Stimulated activated CD8-positive, alpha-beta memory T cell treated with anti-CD3 and anti-CD28 coated beads, Interleukin-7, amount 100 ng/mL, for 1 hour (primary cell): ENCODE measurements at regions not wholly inside any gene's neighbourhood (a gene's known extent, or its start where the extent isn't known, plus 50 kb on each side); places are given as distances from the start of the nearest gene placed in this dataset.
"Not testable (repeated sequence)": the region's sequence is repeated elsewhere in the genome, so short reads cannot be mapped to it uniquely, and the experiment has no call there.

ENCODE experiments used
- DNase-seq, 2 donors: peaks; one replicate each; pipeline ENCODE4 v3.0.0-alpha.2; 2020; ENCODE audit warnings: low read depth in 2 of 2

DNA sequence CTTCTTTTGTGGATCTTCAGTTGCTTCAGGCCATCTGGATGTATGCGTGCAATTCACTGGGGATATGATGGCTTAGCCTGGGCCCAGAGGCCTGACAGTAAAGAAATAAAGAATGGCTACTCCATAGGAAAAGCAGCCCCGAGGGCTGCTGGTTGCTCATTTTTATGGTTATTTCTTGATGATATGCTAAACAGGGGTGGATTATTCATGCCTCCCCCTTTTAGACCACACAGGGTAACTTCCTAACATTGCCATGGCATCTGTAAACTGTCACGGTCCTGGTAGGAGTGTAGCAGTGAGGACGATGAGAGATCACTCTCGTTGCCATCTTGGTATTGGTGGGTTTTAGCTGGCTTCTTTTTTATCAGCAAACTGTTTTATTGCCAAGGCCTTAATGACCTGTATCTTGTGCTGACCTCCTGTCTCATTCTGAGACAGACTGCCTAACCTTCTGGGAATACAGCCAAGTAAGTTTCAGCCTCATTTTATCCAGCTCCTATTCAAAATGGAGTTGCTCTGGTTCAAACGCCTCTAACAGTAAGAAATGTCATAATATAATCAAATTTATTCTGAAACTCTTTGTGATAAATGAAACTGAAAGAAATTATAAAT is 60.5 kb downstream of the DSEL start:
- no peak for DNase-seq

DNA sequence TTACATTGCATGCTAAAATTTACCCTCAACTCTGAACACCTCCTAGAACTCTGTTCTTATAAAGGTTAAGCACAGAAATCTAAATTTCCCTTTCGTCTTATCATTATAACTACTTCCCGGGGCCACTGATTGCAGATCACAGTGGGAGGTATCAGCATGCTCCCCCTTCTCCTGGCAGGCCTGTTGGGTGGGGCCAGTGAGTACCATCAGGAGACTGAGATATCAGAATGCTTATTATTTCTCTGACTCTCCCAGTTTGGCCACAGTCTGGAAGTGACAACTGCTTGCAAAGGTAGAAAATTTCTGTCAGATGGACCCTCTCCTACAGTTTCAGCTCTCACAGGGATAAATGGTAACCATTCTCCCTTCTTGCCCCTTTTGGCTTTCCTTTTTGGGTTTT is 62.6 kb downstream of the DSEL start:
- no peak for DNase-seq

DNA sequence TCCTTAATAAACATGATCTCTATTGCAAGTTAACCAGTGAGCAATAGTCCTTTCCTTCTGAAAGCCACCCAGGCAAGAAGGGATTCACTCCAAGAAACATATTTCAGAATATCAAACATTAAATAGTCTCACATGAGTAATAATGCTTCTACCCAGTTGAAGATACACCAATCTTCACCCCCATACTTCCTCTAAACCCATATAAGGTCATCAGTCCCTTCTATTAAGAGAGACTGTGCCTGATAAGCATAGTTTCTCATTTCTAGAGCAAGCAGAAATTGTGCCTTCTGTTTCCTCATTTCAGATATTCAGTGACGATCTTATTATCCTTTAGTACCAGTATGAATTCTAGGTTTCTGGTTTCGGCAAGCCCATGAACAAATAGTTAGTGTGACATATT is 64.6 kb downstream of the DSEL start:
- DNase-seq = no peak

- not testable (repeated sequence) for DNase-seq
These were observed 65.4 kb downstream of the DSEL start for GRCh38 chr18:67451101-67451500.

GRCh38 chr18:67433971-67434370 is 82.5 kb downstream of the DSEL start:
- DNase-seq = no peak

DNA sequence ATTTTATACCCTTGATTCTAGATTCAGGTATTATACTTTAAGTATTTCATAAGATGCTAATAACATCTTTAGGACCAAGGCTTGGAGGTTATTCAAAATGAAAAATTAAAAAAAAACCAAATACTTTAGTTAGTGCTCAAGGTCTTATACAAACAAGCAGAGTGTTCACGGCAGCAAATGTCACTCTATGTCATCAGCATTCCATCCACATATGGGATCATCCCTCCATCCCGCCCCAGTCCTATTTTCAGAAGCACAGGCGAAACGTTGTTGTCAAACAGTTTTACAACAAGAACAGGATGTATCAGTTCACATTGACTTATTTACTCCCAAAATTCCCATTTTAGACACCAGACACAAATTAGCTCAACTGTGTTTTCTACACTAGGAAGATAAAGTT is 83.7 kb downstream of the DSEL start:
- DNase-seq = no peak

- DNase-seq = no peak
These were observed 87.7 kb downstream of the DSEL start for GRCh38 chr18:67428805-67429204.

GRCh38 chr18:67428158-67428557 is 88.4 kb downstream of the DSEL start:
- no peak for DNase-seq

GRCh38 chr18:67426486-67426885 is 90.0 kb downstream of the DSEL start:
- DNase-seq = no peak

DNA sequence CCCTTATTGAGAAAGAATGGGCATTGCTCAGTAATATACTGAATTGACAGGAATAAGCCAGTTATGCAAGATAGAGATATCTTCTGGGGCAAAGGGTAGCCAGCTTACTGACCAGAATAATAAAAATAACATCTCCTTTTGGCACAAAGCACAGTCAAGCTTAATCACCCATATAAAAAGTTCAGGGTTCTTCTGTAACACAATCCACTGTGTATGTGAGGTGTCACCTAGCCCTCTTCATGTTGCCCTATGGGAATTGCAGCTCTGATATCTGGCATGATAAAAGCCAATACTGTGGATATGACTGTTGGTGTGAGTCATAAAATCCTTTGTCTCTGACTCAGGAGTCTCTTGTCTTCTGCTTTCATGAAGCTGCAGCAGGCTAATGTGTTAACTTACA is 90.8 kb downstream of the DSEL start:
- no peak for DNase-seq

- no peak for DNase-seq
These were observed 94.9 kb downstream of the DSEL start for GRCh38 chr18:67421651-67422050.

DNA sequence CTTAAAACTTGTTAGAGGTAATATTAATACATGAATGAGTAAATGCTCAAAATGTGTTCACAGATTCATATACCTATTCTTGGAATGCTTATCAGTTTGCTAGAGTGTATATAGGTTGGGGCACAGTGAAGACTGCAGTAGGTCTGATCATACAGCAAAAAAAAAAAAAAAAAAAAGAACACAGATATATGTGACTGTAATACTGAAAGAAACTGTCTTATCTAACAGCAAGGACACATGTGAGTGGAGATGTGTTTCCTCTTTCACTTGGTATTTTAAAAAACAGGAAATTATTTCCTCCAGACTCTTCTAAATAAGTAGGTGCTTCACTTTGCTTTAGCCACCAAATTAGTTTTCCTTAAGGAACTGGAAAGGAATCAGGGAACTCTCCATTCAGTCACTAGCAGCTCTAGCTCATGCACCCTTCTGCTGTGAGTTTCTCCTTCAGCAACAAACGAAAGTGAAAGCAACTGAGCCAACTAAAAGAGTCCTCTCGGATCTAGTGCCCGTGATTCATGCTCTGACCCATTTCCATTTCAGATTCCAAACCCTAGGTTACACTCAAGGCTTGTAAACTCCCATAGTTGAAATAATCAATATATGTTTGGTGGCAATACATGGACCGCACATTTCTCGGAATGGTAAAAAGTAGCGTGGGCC is 98.5 kb downstream of the DSEL start:
- no peak for DNase-seq

DNA sequence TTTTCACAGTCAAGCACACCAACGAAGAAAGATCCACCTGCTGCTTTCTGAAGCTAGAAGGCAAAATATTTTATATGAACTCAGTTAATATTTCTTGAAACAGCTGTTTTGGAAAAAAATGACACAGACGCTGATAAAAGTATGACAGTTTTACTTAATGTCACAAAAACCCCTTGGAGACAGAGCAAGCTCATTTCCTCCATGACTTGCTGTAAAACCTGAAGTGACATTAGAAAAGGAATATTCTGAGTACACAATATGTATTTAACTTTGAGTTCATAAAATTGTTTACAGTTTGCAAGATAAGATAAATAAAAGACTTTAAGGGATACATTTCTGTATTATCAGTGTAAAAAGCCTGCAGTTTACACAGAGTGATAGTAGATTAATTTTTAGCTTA is 105.4 kb downstream of the DSEL start:
- DNase-seq = no peak

DNA sequence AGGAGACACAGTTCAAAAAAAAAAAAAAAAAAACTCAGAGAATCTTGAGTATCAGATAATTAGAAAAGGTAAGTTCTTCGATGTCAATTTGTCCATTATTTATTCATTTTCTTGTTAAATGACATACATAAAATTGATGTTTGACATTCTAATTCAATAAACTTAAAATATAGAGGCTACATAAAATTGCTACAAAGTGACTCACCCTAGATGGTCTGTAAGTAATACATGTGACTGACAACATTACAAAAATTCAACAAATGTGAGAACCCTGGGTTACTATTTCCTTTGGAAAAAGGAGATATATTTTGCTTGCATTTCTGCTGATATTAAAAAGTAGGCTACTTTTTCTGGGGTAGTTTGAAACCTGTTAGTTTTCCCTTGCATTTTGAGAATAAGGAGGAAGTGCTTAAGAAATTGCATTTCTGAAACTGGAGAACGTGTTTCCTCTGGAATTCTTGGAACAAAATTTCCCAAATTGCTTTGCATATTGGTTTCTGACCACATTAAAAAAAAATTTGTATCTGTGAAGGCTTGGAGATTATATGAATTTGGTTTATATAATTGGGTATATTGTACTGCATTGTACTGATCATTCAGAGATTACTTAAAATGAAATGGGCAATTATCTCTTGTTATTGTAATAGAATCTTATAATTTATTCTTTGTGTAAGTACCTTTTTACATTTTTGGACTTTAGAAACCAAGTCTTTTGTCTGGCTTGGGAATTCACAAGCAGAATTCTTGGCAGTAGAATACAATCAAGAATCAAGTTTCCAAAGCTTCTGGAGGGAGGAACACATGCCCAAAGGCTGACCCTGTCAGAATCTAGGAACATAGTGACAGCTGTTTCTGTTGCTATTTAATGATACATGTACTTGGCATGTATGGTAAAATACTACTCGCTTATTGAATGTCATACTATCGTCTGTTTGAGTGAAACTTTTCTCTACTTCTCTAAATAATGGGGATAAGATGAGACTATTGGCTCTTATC is 106.1 kb downstream of the DSEL start:
- no peak for DNase-seq

DNA sequence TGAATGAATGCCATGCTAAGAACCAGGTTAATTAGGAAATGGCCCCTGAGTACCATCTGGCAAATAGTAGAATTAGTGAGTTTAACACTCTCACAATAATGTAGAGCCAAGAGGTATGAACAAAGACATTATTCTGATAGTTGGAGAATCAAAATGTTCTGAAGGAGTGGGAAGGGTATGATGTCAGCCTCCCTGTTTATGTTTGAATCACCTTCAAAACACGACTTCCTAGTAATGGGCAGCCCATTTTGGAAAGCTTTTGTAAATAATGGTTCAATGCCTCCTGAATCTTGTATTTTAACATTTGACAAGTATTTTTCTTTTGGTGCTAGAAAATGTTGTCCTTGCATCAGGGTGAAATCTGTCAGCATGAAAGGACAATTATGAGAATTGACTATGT is 108.3 kb downstream of the DSEL start:
- no peak for DNase-seq

DNA sequence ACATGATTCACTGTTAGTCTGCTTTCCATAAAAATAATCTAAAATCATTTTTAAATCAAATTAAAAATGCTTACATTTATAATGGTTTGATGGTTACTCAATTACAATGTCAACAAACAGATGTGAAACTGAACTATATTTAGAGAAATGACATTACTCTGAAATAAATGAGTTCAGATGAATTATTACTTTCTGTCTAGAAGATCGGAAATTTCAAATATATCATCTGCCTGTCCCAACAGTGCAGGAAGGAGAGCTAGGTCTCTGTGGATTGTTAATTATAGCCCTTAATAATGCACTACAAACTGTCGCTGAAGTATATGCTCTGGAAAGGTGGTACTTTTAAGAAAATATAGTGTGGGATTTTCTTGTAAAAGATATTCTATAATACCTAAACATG is 109.8 kb downstream of the DSEL start:
- no peak for DNase-seq

DNA sequence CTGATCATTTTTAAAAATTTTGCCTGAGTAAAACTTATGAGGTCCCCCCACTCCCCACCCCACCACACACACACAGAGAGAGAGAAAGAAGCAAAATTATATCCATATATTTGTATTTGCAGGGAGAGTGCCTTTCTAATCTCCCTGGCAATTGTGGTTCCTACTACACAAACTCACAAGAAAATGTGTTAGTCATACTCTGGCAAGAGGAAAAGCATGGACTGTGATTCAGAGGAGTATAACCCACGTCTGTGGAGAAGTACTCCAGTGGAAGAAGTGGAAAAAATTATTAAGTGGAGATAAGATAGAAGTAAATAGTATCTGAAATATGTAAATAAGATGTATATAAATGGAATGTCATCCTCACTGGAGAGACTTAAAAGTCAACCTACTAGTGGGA is 114.0 kb downstream of the DSEL start:
- DNase-seq = no peak

GRCh38 chr18:67400502-67401117 is 115.9 kb downstream of the DSEL start:
- DNase-seq = no peak

GRCh38 chr18:67386032-67386431 is 130.5 kb downstream of the DSEL start:
- DNase-seq = no peak

DNA sequence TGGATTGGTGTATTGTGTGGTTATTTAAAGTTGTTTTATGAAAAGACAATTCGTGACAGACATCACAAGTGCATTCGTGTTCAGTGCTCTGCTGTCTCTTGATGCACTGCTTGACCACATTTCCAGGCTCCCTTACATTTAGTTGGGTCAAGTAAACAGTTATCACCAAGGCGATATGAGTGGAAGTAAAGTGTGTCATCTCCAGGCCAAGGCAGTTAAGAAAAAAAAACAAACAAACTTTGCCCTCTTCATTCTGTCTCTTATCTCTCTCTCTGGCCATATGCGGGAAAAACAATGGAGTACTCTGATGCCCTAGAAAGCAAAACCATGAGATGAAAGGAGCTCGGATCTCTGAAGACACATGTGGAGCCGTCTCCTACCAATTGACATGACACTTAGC is 131.1 kb downstream of the DSEL start:
- DNase-seq = no peak

DNA sequence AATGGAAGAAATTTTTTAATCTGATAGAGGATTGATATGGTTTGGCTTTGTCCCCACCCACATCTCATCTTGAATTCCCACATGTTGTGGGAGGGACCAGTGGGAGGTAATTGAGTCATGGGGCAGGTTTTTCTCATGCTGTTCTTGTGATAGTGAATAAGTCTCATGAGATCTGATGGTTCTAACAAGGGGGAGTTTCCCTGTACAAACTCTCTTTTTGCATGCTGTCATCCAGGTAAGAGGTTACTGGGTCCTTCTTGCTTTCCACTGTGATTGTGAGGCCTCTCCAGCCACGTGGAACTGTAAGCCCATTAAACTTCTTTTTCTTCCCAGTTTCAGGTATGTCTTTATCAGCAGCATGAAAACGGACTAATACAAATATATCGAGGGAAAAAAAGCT is 132.5 kb downstream of the DSEL start:
- DNase-seq = not testable (repeated sequence)

GRCh38 chr18:67381608-67382150 is 134.8 kb downstream of the DSEL start:
- DNase-seq = no peak
